ENCODE measurements at regions not wholly inside any gene's neighbourhood (a gene's known extent, or its start where the extent isn't known, plus 50 kb on each side); places are given as distances from the start of the nearest gene placed in this dataset.

GRCh38 chr6:22030730-22031619, 265.9 kb downstream of the PRL start:
- no peak for TF ChIP-seq EZH2 (IDR thresholded peaks at IDR 0.05; ENCODE audit: borderline replicate concordance, low read depth, low read length, severe bottlenecking)
- TF ChIP-seq, protein P1, sequence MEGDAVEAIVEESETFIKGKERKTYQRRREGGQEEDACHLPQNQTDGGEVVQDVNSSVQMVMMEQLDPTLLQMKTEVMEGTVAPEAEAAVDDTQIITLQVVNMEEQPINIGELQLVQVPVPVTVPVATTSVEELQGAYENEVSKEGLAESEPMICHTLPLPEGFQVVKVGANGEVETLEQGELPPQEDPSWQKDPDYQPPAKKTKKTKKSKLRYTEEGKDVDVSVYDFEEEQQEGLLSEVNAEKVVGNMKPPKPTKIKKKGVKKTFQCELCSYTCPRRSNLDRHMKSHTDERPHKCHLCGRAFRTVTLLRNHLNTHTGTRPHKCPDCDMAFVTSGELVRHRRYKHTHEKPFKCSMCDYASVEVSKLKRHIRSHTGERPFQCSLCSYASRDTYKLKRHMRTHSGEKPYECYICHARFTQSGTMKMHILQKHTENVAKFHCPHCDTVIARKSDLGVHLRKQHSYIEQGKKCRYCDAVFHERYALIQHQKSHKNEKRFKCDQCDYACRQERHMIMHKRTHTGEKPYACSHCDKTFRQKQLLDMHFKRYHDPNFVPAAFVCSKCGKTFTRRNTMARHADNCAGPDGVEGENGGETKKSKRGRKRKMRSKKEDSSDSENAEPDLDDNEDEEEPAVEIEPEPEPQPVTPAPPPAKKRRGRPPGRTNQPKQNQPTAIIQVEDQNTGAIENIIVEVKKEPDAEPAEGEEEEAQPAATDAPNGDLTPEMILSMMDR (IDR thresholded peaks at IDR 0.05; ENCODE audit: borderline replicate concordance, extremely low read depth, low read length, poor library complexity, severe bottlenecking) = no peak
